Esophagus muscularis mucosa (tissue), 4 donors: ENCODE measurements at regions not wholly inside any gene's neighbourhood (a gene's known extent, or its start where the extent isn't known, plus 50 kb on each side); places are given as distances from the start of the nearest gene placed in this dataset.

Experiments used
- DNase-seq: peaks from one replicate; pipeline ENCODE4 v3.0.0-alpha.2; 2017; ENCODE audit errors: extremely low spot score
- H3K27ac ChIP-seq, 4 donors: fragments of 200-600 bp; sonication (generic); replicated peaks in 1 of 4; 1 replicate in 3 of 4; 2 replicates in 1 of 4; pipeline ENCODE4 v1.5.1; 2016 to 2019; ENCODE audit warnings: mild to moderate bottlenecking in 1 of 4
- H3K27me3 ChIP-seq, 4 donors: fragments of 200-600 bp; sonication (generic); one replicate each; pipeline versions ENCODE4 v1.5.1 to v1.6.0; 2016 to 2019
- H3K36me3 ChIP-seq, 4 donors: fragments of 200-600 bp; sonication (generic); one replicate each; pipeline ENCODE4 v1.5.1; 2016 to 2019
- H3K4me1 ChIP-seq, 4 donors: fragments of 200-600 bp; sonication (generic); one replicate each; pipeline ENCODE4 v1.5.1; 2016 to 2019
- H3K4me3 ChIP-seq, 4 donors: fragments of 200-600 bp; sonication (generic); 1 replicate in 2 of 4; 2 replicates in 2 of 4; pipeline ENCODE4 v1.5.1; 2016 to 2019; ENCODE audit warnings: mild to moderate bottlenecking in 4 of 4, moderate library complexity in 1 of 4
- H3K9me3 ChIP-seq, 4 donors: fragments of 200-600 bp; sonication (generic); 1 replicate in 3 of 4; 2 replicates in 1 of 4; pipeline ENCODE4 v1.5.1; 2016 to 2019
- EP300 ChIP-seq: sonication (generic); formaldehyde crosslinking; IDR thresholded peaks from one replicate; pipeline ENCODE4 v1.6.1; 2017; ENCODE audit warnings: antibody characterized with exemption
- POLR2A ChIP-seq: fragments of 450-650 bp; IDR thresholded peaks from one replicate; pipeline ENCODE4 v1.6.1; 2017; ENCODE audit warnings: antibody characterized with exemption, moderate library complexity, mild to moderate bottlenecking, low read depth
- POLR2AphosphoS5 ChIP-seq, 2 donors: sonication (generic); formaldehyde crosslinking; IDR thresholded peaks; one replicate each; pipeline ENCODE4 v1.6.1; 2017; ENCODE audit warnings: antibody characterized with exemption in 2 of 2
- WGBS: methylation state at CpG from one replicate; pipeline ENCODE4 v1.1.5; 2018; 5-methylcytosine and 5-hydroxymethylcytosine counted together
- intact Hi-C: fragments of 100-400 bp; cut with DNase I; formaldehyde crosslinking; loops from one replicate; pipeline ENCODE4 v1.15.1; 2023
- TF ChIP-seq, protein P1 (sequence below), 3 experiments: fragments of 200-600 bp in 2 of 3; fragments of 450-650 bp in 1 of 3; sonication (generic) in 2 of 3; IDR thresholded peaks; one replicate each; pipeline ENCODE4 v1.5.1; 2017 to 2019; ENCODE audit warnings: antibody characterized with exemption in 3 of 3, mild to moderate bottlenecking in 2 of 3, moderate library complexity in 1 of 3

DNA sequence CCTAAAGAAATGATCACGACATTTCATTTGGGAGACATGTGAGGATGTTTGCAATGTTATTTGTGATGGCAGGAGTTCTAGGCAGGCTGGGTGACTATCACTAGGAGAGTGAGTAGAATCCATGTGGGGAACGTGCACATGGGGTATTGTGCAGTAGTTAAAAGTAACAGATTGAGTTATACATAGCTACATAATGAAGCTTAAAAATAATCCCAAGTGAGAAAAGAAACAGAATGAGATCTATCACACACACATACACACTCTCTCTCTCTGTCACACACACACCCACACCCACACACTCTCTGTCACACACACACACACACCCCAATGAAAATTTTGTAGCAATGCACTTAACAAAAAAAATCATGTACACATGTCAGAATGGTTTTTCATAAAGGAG lies 218.7 kb upstream of the ARG1 start:
- TF ChIP-seq POLR2AphosphoS5 (IDR thresholded peaks at IDR 0.05) = no peak
- TF ChIP-seq, protein P1, sequence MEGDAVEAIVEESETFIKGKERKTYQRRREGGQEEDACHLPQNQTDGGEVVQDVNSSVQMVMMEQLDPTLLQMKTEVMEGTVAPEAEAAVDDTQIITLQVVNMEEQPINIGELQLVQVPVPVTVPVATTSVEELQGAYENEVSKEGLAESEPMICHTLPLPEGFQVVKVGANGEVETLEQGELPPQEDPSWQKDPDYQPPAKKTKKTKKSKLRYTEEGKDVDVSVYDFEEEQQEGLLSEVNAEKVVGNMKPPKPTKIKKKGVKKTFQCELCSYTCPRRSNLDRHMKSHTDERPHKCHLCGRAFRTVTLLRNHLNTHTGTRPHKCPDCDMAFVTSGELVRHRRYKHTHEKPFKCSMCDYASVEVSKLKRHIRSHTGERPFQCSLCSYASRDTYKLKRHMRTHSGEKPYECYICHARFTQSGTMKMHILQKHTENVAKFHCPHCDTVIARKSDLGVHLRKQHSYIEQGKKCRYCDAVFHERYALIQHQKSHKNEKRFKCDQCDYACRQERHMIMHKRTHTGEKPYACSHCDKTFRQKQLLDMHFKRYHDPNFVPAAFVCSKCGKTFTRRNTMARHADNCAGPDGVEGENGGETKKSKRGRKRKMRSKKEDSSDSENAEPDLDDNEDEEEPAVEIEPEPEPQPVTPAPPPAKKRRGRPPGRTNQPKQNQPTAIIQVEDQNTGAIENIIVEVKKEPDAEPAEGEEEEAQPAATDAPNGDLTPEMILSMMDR (IDR thresholded peaks at IDR 0.05) = no peak
- no peak for TF ChIP-seq POLR2A
- no peak for TF ChIP-seq EP300

DNA sequence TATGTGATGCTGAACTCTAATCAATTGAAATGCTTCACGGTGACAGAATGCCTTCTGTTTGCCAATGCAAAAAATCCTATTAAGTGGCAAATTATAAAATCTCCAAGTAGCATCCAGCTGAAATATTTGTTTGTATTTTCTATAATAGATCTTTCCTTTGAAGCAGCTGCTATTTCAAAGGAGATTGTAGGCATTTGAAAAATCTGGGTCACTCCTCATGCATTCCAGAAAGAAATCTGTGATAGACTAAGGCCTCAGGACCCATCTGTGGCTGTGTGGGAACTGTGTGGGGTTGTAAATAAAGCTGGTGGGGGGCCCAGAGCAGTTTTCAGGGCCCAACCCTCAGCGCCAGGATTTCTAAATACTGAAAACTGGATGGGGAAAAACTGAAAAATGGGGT lies 216.9 kb upstream of the ARG1 start:
- Histone ChIP-seq H3K4me3 (no peak overlapping the region), H3K4me1 (no peaks in the 10 kb centered on the region), H3K9me3 (no peaks in the 10 kb centered on the region), H3K36me3 (no peaks in the 10 kb centered on the region), H3K27ac (no peak overlapping the region), H3K27me3 (no peaks in the 10 kb centered on the region)
- 73% methylated on average over 2 of the region's 2 CpGs for WGBS
- DNase-seq = no peak
- intact Hi-C loops = no loop called here
- TF ChIP-seq, protein P1 (IDR thresholded peaks at IDR 0.05) = no peak
- no peak for TF ChIP-seq EP300
- no peak for TF ChIP-seq POLR2A
- TF ChIP-seq POLR2AphosphoS5 (IDR thresholded peaks at IDR 0.05) = no peak

More for the DNA sequence above, 218.7 kb upstream of the ARG1 start:
- Histone ChIP-seq H3K9me3 (no peaks in the 10 kb centered on the region), H3K4me1 (no peaks in the 10 kb centered on the region), H3K27ac (no peak overlapping the region), H3K36me3 (no peaks in the 10 kb centered on the region), H3K27me3 (no peaks in the 10 kb centered on the region), H3K4me3 (no peak overlapping the region)
- WGBS = 88% methylated on average over 2 of the region's 2 CpGs
- intact Hi-C loops = no loop called here
- DNase-seq = no peak

DNA sequence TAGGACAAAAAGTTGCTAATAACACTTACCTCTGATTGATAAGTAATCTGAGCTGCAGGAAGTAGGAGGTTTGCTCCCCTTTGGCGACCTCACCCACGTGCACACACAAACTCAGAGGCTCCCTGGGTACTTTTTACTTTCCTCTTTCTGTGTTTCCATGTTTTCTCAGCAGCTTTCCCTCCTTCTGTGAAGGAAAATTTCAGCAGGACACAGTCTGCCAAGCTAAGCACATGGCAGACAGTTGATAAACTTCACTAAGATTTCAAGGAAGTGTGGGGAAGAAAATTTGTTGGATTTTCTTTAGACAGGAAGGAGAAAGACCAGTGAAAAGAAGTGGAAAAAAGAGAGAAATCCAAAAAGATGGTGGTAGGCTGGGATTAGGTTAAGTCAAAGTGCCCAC lies 215.5 kb upstream of the ARG1 start:
- Histone ChIP-seq H3K36me3 (no peaks in the 10 kb centered on the region), H3K9me3 (no peaks in the 10 kb centered on the region), H3K4me3 (no peak overlapping the region), H3K4me1 (no peaks in the 10 kb centered on the region), H3K27ac (no peak overlapping the region), H3K27me3 (no peaks in the 10 kb centered on the region)
- no peak for DNase-seq
- no peak for TF ChIP-seq POLR2AphosphoS5 (IDR thresholded peaks at IDR 0.05)
- TF ChIP-seq, protein P1 (IDR thresholded peaks at IDR 0.05) = no peak
- no peak for TF ChIP-seq POLR2A
- no peak for TF ChIP-seq EP300
- intact Hi-C loops = no loop called here
- WGBS = 67% methylated on average over 2 of the region's 2 CpGs

DNA sequence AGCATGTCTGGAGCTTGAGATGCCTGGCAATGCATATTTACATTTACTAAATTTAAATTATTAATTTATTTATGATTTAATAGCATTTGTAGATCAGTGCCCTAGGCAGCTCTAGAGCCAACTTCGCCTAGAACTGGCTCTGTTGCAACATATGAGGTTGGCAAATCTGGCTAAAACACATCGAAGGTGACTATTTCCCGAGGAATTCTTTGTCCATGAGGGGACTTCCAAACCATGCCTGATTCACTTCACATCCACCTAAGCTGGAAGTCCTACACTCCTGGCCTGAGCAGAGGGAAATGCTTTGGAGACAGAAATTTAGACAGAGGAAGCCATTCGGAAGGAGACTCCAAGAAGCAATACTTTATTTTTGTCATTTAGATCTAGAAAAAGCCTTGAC lies 211.0 kb upstream of the ARG1 start:
- Histone ChIP-seq H3K4me1 (no peaks in the 10 kb centered on the region), H3K9me3 (no peaks in the 10 kb centered on the region), H3K27ac (no peak overlapping the region), H3K27me3 (no peaks in the 10 kb centered on the region), H3K4me3 (no peak overlapping the region), H3K36me3 (no peaks in the 10 kb centered on the region)
- intact Hi-C loops = no loop called here
- TF ChIP-seq POLR2AphosphoS5 (IDR thresholded peaks at IDR 0.05) = no peak
- 89% methylated on average over 4 of the region's 4 CpGs for WGBS
- no peak for DNase-seq

DNA sequence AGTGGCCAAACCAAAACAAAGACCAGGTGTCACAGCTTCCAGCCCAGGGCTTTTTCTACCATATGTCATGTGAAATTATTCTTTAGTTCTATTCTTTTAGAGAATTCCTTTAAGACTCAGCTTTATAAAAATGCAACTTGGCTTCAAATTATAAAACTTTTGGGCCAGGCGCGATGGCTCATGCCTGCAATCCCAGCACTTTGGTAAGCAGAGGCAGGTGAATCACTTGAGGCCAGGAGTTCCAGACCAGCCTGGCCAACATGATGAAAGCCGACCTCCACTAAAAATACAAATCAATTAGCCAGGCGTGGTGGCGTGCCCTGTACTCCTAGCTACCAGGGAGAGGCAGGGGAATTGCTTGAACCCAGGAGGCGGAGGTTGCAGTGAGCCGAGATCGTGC lies 210.3 kb upstream of the ARG1 start:
- Histone ChIP-seq H3K27ac (no peak overlapping the region), H3K36me3 (no peaks in the 10 kb centered on the region), H3K4me3 (no peak overlapping the region), H3K27me3 (no peaks in the 10 kb centered on the region), H3K9me3 (no peaks in the 10 kb centered on the region), H3K4me1 (no peaks in the 10 kb centered on the region)
- WGBS = 84% methylated on average over 8 of the region's 8 CpGs
- intact Hi-C loops = no loop called here
- no peak for DNase-seq
- TF ChIP-seq EP300 = no peak
- TF ChIP-seq POLR2A = no peak
- TF ChIP-seq, protein P1 (IDR thresholded peaks at IDR 0.05) = no peak
- TF ChIP-seq POLR2AphosphoS5 (IDR thresholded peaks at IDR 0.05) = no peak
